SK-MEL-5 (cell line): ENCODE measurements at regions not wholly inside any gene's neighbourhood (a gene's known extent, or its start where the extent isn't known, plus 50 kb on each side); places are given as distances from the start of the nearest gene placed in this dataset.

ENCODE experiments used
- DNase-seq: peaks from one replicate; pipeline ENCODE4 v3.0.0-alpha.2; 2016; ENCODE audit warnings: low read depth, low spot score
- in situ Hi-C: cut with HindIII; loops from 2 replicates; pipeline ENCODE4 v1.10.0; 2016; ENCODE audit warnings: low sequenced_read_pairs, high pct_unique_total_duplicates, low pct_unique_long_range_greater_than_20kb
- small RNA-seq, 2 experiments: library from RNA; depleted of rRNA; stranded (forward); fragments of <200 nt; gene quantifications; one replicate each; pipeline ENCODE3, GENCODE V24; 2014

DNA sequence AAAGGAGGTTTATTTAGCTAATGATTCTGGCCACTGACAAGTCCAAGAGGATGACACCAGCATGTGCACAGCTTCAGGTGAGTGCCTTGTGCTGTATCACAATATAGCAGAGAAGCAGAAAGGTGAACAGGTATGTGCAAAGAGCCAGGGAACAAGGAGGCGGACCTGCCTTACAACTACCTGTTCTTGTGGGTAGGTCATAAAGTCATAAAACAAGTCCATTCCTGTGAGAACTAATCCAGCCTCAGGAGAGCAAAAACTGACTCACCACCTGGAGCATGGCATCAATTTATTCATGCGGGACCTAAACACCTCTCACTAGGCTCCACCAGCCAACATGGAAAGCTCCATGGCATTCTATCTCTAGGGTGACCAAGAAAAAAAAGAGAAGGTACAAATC lies 234.2 kb downstream of the ASXL3 start:
- in situ Hi-C loops, result no loop called here
- no peak for DNase-seq

DNA sequence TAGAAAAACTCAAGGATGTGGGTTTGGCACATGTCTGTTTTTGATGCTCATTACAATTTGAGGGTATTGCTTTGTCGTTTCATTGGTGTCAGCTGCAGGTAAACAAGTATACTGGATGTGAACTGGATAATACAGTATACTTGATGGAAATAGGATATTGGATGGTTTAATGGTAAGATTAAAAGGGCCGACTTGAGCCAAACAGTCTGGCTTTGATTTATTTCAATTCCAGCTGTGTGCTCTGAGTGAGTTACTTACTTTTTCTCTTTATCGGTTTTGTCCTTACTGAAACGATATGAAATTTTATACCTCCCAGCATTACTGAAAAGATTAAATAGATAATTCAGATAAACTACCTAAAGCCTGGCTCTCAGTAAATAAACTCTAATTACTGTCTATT lies 227.6 kb downstream of the ASXL3 start:
- in situ Hi-C loops, result no loop called here
- DNase-seq, result no peak

DNA sequence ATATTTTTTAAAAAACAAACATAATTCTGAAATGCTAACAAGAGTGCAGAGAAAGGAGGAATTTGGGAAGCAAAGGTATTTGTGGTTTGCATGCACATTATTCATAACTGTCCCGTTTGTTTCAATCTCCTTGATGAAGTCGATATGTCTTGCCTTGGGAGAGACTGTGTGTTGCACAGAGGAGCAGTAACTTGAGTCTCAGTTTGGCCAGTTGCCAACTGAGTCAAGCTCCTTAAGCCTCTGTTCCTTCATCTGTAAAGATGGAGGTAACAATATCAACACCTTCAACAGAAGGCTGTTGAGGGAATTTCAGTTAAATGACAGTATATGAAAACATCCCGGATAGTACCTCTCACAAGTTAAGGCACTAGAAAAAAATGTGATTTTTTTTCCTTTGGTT lies 226.2 kb downstream of the ASXL3 start:
- no peak for DNase-seq
- in situ Hi-C loops, result no loop called here

DNA sequence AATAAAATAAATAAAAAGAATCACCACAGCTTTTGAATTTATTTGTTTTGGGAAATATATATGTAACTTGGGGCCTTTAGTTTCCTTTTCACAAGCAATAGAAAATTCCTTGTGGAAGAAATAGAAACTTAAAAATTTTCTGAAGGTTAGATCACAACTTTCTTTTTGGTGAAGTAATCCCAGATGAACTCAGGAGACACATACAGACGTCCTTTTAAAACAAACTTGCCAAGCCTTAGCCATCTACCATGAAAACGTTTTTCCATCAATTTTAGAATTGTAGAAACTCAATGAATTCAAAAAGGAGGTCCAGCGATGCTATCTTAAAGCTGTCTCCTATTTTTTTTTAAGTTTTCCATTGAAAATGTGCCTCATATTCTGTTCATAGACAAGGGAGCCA lies 225.6 kb downstream of the ASXL3 start:
- no peak for DNase-seq
- in situ Hi-C loops, result no loop called here

DNA sequence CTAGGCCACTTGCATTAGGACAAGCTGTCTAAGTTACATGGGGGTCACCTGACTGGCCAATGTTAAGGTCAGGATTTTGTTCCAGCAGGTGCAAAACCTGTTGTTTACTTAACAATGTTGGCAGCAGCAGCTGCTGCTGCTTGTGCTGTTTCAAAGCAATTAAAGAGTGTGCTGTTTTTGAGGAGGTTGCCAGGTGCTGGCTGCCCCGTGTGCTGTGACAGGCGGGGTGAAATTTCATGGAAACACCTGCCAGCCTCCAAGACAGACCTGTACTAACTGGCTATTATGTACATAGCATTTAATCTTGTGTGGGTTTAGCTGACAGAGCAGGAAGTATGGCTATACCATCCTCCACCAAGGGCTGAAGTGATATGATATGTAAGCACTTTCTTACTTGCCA lies 224.9 kb downstream of the ASXL3 start:
- in situ Hi-C loops, result no loop called here
- no peak for DNase-seq

Small RNAs in the stretch of these regions (small RNA-seq; reads per million reads assigned to genes)
- gene RF00019, result 0 reads per million in 2 experiments
